PC-9 (cell line): ENCODE measurements at regions not wholly inside any gene's neighbourhood (a gene's known extent, or its start where the extent isn't known, plus 50 kb on each side); places are given as distances from the start of the nearest gene placed in this dataset.
"Not testable (repeated sequence)": the region's sequence is repeated elsewhere in the genome, so short reads cannot be mapped to it uniquely, and the experiment has no call there.

Source experiments
- CTCF ChIP-seq: fragments of 200-600 bp; sonication (generic); conservative IDR thresholded peaks from 2 replicates; pipeline ENCODE4 v1.6.1; 2017; ENCODE audit warnings: mixed run types, antibody characterized with exemption, mild to moderate bottlenecking, moderate library complexity
- EZH2 ChIP-seq: fragments of 200-600 bp; sonication (generic); IDR thresholded peaks from 2 replicates; pipeline ENCODE4 v1.8.0; 2017; ENCODE audit warnings: antibody characterized with exemption, low read depth

GRCh38 chr2:111511062-111511461 lies 372.9 kb downstream of the ANAPC1 start:
- not testable (repeated sequence) for TF ChIP-seq CTCF, EZH2
